Lower lobe of right lung (tissue), 2 donors: ENCODE measurements at regions not wholly inside any gene's neighbourhood (a gene's known extent, or its start where the extent isn't known, plus 50 kb on each side); places are given as distances from the start of the nearest gene placed in this dataset.
A peak's percentile ranks its signal among the peaks of the same experiment; 100 is the strongest.

Experiments
- ATAC-seq, 2 donors: fragments of 200-7000 bp; cut with Tn5 transposase; one replicate each; pipeline ENCODE4 v1.9.1; 2020 to 2022; ENCODE audit warnings: mild to moderate bottlenecking in 2 of 2, moderate library complexity in 2 of 2
- DNase-seq: peaks from one replicate; pipeline ENCODE4 v3.0.0-alpha.2; 2020
- H3K27ac ChIP-seq: fragments of 200-600 bp; one replicate; pipeline ENCODE4 v1.8.0; 2022
- H3K27me3 ChIP-seq: fragments of 200-600 bp; one replicate; pipeline ENCODE4 v1.8.0; 2022; ENCODE audit warnings: low read depth
- H3K36me3 ChIP-seq: fragments of 200-600 bp; one replicate; pipeline ENCODE4 v1.8.0; 2022; ENCODE audit warnings: mild to moderate bottlenecking
- H3K4me1 ChIP-seq: fragments of 200-600 bp; one replicate; pipeline ENCODE4 v1.8.0; 2022
- H3K4me3 ChIP-seq: fragments of 200-600 bp; one replicate; pipeline ENCODE4 v1.8.0; 2022; ENCODE audit warnings: mild to moderate bottlenecking
- H3K9me3 ChIP-seq: fragments of 200-600 bp; one replicate; pipeline ENCODE4 v1.8.0; 2022
- CTCF ChIP-seq: fragments of 200-600 bp; IDR thresholded peaks from one replicate; pipeline ENCODE4 v1.8.0; 2022; ENCODE audit warnings: antibody characterized with exemption, mild to moderate bottlenecking
- intact Hi-C: fragments of 100-400 bp; cut with DNase I; formaldehyde crosslinking; loops from one replicate; pipeline ENCODE4 v1.11.0; 2022
- microRNA-seq: library from miRNA; unstranded; fragments of <30 nt; microRNA quantifications from one replicate; pipeline ENCODE4 v1.2.0, GENCODE V29; 2020; ENCODE audit warnings: borderline number of aligned reads
- donor health status: DM: no; HTN: yes; CAD: no; lungs with severe emphysema.

- ATAC-seq = no peak
These were observed 58.2 kb upstream of the DIPK2B start for GRCh38 chrX:45258731-45259402.

More at GRCh38 chrX:45258731-45259402, 58.2 kb upstream of the DIPK2B start:
- intact Hi-C loops = no loop called here
- Histone ChIP-seq H3K27me3 (no peaks in the 10 kb centered on the region), H3K4me3 (no peak overlapping the region), H3K9me3 (no peaks in the 10 kb centered on the region), H3K36me3 (no peaks in the 10 kb centered on the region), H3K27ac (no peak overlapping the region), H3K4me1 (no peaks in the 10 kb centered on the region)
- DNase-seq = no peak
- no peak for TF ChIP-seq CTCF

Small RNA genes in the stretch of these regions (microRNA-seq; reads per million reads assigned to microRNA genes)
- gene MIR221 = 3,110 reads per million, percentile 88 among the genes with 10 or more reads in this experiment
- 582 reads per million, percentile 74 among the genes with 10 or more reads in this experiment for gene MIR222
